Endothelial cell of umbilical vein (primary cell): ENCODE measurements at regions not wholly inside any gene's neighbourhood (a gene's known extent, or its start where the extent isn't known, plus 50 kb on each side); places are given as distances from the start of the nearest gene placed in this dataset.

Experiments
- BruUV-seq: library from RNA; stranded (reverse); fragments of 400-500 nt; replicated peaks from 2 replicates; lab custom pipeline; 2021; lab: Mats Ljungman, UMichigan
- CTCF ChIA-PET: fragments of 300-600, 350-600 bp; sonication (Branson Sonifier 250); formaldehyde crosslinking; loops from one replicate; lab custom pipeline; 2021; ENCODE audit warnings: antibody characterized with exemption, inconsistent platforms; lab: Charles Lee
- POLR2A ChIA-PET: fragments of 300-600, 350-600 bp; sonication (Branson Sonifier 250); formaldehyde crosslinking; loops from one replicate; lab custom pipeline; 2021; ENCODE audit warnings: antibody characterized with exemption, inconsistent platforms; lab: Charles Lee
- DNase-seq: peaks from one replicate; pipeline ENCODE4 v3.0.0-alpha.2; 2011; ENCODE audit warnings: low read depth, low spot score
- FAIRE-seq: peaks from 2 replicates; lab custom pipeline; 2011; peaks lifted over from hg19 to GRCh38; lab: Jason Lieb, UNC
- H2AFZ ChIP-seq: 2 replicates; pipeline ENCODE4 v1.6.0; 2012; ENCODE audit warnings: low read depth, low read length, control low read depth, inconsistent platforms
- H3K27ac ChIP-seq: 2 replicates; pipeline ENCODE4 v1.5.1; 2011; ENCODE audit warnings: low read depth, mild to moderate bottlenecking, control low read depth, low read length, moderate library complexity; ENCODE audit not compliant: insufficient read depth
- H3K27me3 ChIP-seq, 2 experiments: 2 replicates each; pipeline versions ENCODE4 v1.6.0 to v1.6.1; 2011; ENCODE audit warnings: low read length in 2 of 2, mixed read lengths in 1 of 2; ENCODE audit not compliant: control insufficient read depth in 2 of 2, insufficient read depth in 2 of 2
- H3K36me3 ChIP-seq, 2 experiments: 2 replicates in 1 of 2; 3 replicates in 1 of 2; pipeline ENCODE4 v1.5.1; 2011; ENCODE audit warnings: low read length in 2 of 2, mild to moderate bottlenecking in 1 of 2, moderate library complexity in 1 of 2; ENCODE audit not compliant: control insufficient read depth in 2 of 2, insufficient read depth in 2 of 2; ENCODE audit errors: extremely low read depth in 1 of 2
- H3K4me1 ChIP-seq: 3 replicates; pipeline ENCODE4 v1.5.1; 2011; ENCODE audit warnings: mild to moderate bottlenecking, low read length; ENCODE audit not compliant: control insufficient read depth, insufficient read depth; ENCODE audit errors: extremely low read depth
- H3K4me2 ChIP-seq: 2 replicates; pipeline ENCODE4 v1.6.1; 2011; ENCODE audit warnings: low read length, control low read depth, mixed read lengths; ENCODE audit not compliant: insufficient read depth
- H3K4me3 ChIP-seq, 3 experiments: fragments of 200-600 bp in 1 of 3; sonication (generic), shearing (Covaris generic) in 1 of 3; replicated peaks in 1 of 3; 2 replicates each; pipeline ENCODE4 v1.5.1; 2011 to 2016; ENCODE audit warnings: control low read depth in 3 of 3, low read length in 3 of 3, mild to moderate bottlenecking in 2 of 3, inconsistent platforms in 1 of 3, low read depth in 1 of 3, moderate library complexity in 1 of 3; ENCODE audit not compliant: insufficient read depth in 1 of 3
- H3K79me2 ChIP-seq: 2 replicates; pipeline ENCODE4 v1.6.0; 2012; ENCODE audit warnings: low read length, inconsistent platforms; ENCODE audit not compliant: control insufficient read depth, insufficient read depth
- H3K9ac ChIP-seq: replicated peaks from 2 replicates; pipeline ENCODE3; 2011; ENCODE audit warnings: low read length, control low read depth; ENCODE audit not compliant: insufficient read depth; ENCODE audit errors: extremely low read depth
- H3K9me1 ChIP-seq: replicated peaks from 3 replicates; pipeline ENCODE4 v1.6.0; 2011; ENCODE audit warnings: mild to moderate bottlenecking, low read length; ENCODE audit not compliant: control insufficient read depth, insufficient read depth; ENCODE audit errors: extremely low read depth
- H3K9me3 ChIP-seq: replicated peaks from 2 replicates; pipeline ENCODE4 v1.5.1; 2012; ENCODE audit warnings: low read length, inconsistent platforms; ENCODE audit not compliant: control insufficient read depth, insufficient read depth
- H4K20me1 ChIP-seq: replicated peaks from 2 replicates; pipeline ENCODE3; 2011; ENCODE audit warnings: mild to moderate bottlenecking, low read length; ENCODE audit not compliant: control insufficient read depth, insufficient read depth; ENCODE audit errors: extremely low read depth
- CTCF ChIP-seq, 2 donors: IDR thresholded peaks; 1 replicate in 1 of 2; 2 replicates in 1 of 2; pipeline ENCODE4 v1.5.1; 2011; ENCODE audit warnings: low read length in 2 of 2, mild to moderate bottlenecking in 2 of 2, moderate library complexity in 2 of 2, control low read depth in 1 of 2, inconsistent platforms in 1 of 2, low read depth in 1 of 2; ENCODE audit not compliant: insufficient read depth in 1 of 2; ENCODE audit errors: extremely low read depth in 1 of 2
- EZH2 ChIP-seq: IDR thresholded peaks from 2 replicates; pipeline ENCODE4 v1.6.1; 2012; ENCODE audit warnings: borderline replicate concordance, low read depth, mild to moderate bottlenecking, moderate library complexity, low read length, inconsistent platforms; ENCODE audit not compliant: severe bottlenecking
- FOS ChIP-seq: IDR thresholded peaks from 2 replicates; pipeline ENCODE4 v1.6.1; 2011; ENCODE audit warnings: mild to moderate bottlenecking, low read length, moderate library complexity, borderline replicate concordance; ENCODE audit not compliant: insufficient read depth
- GATA2 ChIP-seq: IDR thresholded peaks from 2 replicates; pipeline ENCODE4 v1.7.0; 2011; ENCODE audit warnings: low read depth, mild to moderate bottlenecking, moderate library complexity, mixed read lengths, low read length; ENCODE audit not compliant: insufficient read length, insufficient read depth
- JUN ChIP-seq: IDR thresholded peaks from 2 replicates; pipeline ENCODE4 v1.6.1; 2011; ENCODE audit warnings: borderline replicate concordance, low read depth; ENCODE audit not compliant: insufficient read length, insufficient read depth
- MYC ChIP-seq: IDR thresholded peaks from one replicate; pipeline ENCODE4 v1.6.1; 2011; ENCODE audit warnings: mild to moderate bottlenecking, low read depth, low read length
- POLR2A ChIP-seq: IDR thresholded peaks from 2 replicates; pipeline ENCODE4 v1.6.1; 2012; ENCODE audit warnings: low read depth, mild to moderate bottlenecking, control low read depth, low read length
- POLR2AphosphoS5 ChIP-seq: IDR thresholded peaks from 2 replicates; pipeline ENCODE4 v1.6.1; 2012; ENCODE audit warnings: low read depth, mild to moderate bottlenecking, control low read depth, low read length, moderate library complexity; ENCODE audit not compliant: insufficient read depth
- dilution Hi-C: fragments of 300-500 bp; cut with MboI; formaldehyde crosslinking; loops from one replicate; pipeline ENCODE4 v1.15.0; 2019; ENCODE audit warnings: low sequenced_read_pairs; ENCODE audit not compliant: extremely low pct_ligation_motif_present
- intact Hi-C: fragments of 100-400 bp; cut with micrococcal nuclease; formaldehyde crosslinking; loops from one replicate; pipeline ENCODE4 v1.10.0; 2022
- TF ChIP-seq, protein P1 (sequence below): IDR thresholded peaks from 2 replicates; pipeline ENCODE4 v1.6.1; 2011; ENCODE audit not compliant: insufficient read depth, insufficient read length

GRCh38 chr13:88071371-88071770 lies 400.2 kb downstream of the SLITRK5 start:
- FAIRE-seq, result no peak
- ChIA-PET POLR2A (no interaction called here), CTCF (no interaction called here)
- H2AFZ ChIP-seq, result no peak overlapping the region
- no peak overlapping the region for H3K4me3 ChIP-seq
- no peak overlapping the region for H3K9ac ChIP-seq
- H3K27me3 ChIP-seq, result no peaks in the 10 kb centered on the region
- no peaks in the 10 kb centered on the region for H3K36me3 ChIP-seq
- H4K20me1 ChIP-seq, result no peaks in the 10 kb centered on the region
- TF ChIP-seq MYC (no peak), POLR2AphosphoS5 (no peak), EZH2 (no peak), POLR2A (no peak), CTCF (IDR thresholded peaks at IDR 0.05; ENCODE audit: extremely low read depth in 1 of 2, insufficient read depth in 1 of 2, low read depth in 1 of 2, low read length in 2 of 2) (no peak), GATA2 (no peak), FOS (no peak), JUN (no peak)
- TF ChIP-seq, protein P1, sequence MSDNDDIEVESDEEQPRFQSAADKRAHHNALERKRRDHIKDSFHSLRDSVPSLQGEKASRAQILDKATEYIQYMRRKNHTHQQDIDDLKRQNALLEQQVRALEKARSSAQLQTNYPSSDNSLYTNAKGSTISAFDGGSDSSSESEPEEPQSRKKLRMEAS, result no peak
- H3K27ac ChIP-seq, result no peak overlapping the region
- H3K9me1 ChIP-seq, result no peaks in the 10 kb centered on the region
- H3K9me3 ChIP-seq, result peaks cover 2% of the 10 kb centered on the region
- H3K79me2 ChIP-seq, result no peaks in the 10 kb centered on the region
- dilution Hi-C loops, result no loop called here
- intact Hi-C loops, result no loop called here
- no peaks in the 10 kb centered on the region for H3K4me1 ChIP-seq
- BruUV-seq, result no TSS peak
- no peak for DNase-seq
- no peak overlapping the region for H3K4me2 ChIP-seq
